Breast epithelium (tissue), 3 donors: ENCODE measurements at regions not wholly inside any gene's neighbourhood (a gene's known extent, or its start where the extent isn't known, plus 50 kb on each side); places are given as distances from the start of the nearest gene placed in this dataset.
"Not testable (repeated sequence)": the region's sequence is repeated elsewhere in the genome, so short reads cannot be mapped to it uniquely, and the experiment has no call there.

Experiments
- CTCF ChIP-seq, 3 donors: fragments of 450-650 bp; IDR thresholded peaks; one replicate each; pipeline ENCODE4 v1.5.1; 2016 to 2017; ENCODE audit warnings: antibody characterized with exemption in 3 of 3, mild to moderate bottlenecking in 3 of 3, moderate library complexity in 3 of 3
- POLR2A ChIP-seq: fragments of 450-650 bp; IDR thresholded peaks from one replicate; pipeline ENCODE4 v1.6.1; 2016; ENCODE audit warnings: antibody characterized with exemption, mild to moderate bottlenecking, moderate library complexity
- POLR2AphosphoS5 ChIP-seq, 3 donors: sonication (generic); formaldehyde crosslinking; IDR thresholded peaks; one replicate each; pipeline ENCODE4 v1.6.1; 2017; ENCODE audit warnings: antibody characterized with exemption in 3 of 3

- not testable (repeated sequence) for TF ChIP-seq CTCF (IDR thresholded peaks at IDR 0.05); POLR2A; POLR2AphosphoS5 (IDR thresholded peaks at IDR 0.05)
These were observed 148.2 kb upstream of the TNFAIP3 start for GRCh38 chr6:137718903-137719302.
